NCI-H446 (cell line): ENCODE measurements at regions not wholly inside any gene's neighbourhood (a gene's known extent, or its start where the extent isn't known, plus 50 kb on each side); places are given as distances from the start of the nearest gene placed in this dataset.
"Not testable (repeated sequence)": the region's sequence is repeated elsewhere in the genome, so short reads cannot be mapped to it uniquely, and the experiment has no call there.

Experiments used
- DNase-seq, 2 experiments: peaks; one replicate each; lab custom pipeline; 2025; lab: John Stamatoyannopoulos, UW

DNA sequence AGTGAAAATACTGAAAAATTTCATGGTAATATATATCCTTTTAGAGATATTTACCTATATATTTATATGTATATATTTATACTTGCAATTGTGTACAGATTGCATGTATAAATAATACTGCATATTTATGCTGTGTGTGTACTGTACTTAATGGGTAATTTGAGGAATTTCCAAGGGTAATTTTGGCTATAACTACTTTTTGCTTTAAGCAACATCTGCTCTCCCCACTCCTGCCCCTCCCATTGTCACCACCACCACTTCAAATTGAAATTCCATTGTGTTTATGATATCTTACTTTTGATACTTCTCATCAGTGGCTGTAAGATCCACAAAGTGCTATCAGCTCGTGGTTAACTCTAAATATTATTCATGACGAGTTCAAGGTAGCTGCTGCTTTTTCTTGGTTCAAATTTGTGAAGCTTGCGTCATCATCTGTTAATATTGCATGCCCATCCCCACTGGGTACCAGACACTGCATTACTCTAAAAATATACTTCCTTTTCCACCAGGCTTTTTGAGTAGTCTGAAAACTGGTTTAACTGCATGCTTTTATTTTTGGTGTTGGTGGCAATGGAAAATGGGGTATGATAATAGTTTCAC is 91.7 kb upstream of the MITF start:
- no peak for DNase-seq

DNA sequence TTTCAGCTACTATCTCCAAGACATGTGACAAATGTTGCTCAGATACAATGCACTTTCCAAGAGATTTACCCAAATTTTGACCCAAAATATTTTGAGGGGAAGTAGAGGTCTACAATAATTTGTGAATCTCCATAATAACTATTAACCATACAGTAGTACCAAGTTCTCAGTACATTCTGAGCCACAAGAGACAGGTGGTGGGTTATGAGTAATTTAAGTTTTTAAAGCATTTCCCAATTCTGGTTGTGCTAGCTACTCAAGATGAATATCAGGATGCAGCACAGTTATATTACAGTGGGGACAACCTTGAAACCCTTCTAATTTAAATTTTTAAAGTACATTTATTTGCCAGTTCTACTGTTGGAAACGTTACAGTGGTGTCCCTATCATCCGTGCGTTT is 92.2 kb upstream of the MITF start:
- no peak for DNase-seq

DNA sequence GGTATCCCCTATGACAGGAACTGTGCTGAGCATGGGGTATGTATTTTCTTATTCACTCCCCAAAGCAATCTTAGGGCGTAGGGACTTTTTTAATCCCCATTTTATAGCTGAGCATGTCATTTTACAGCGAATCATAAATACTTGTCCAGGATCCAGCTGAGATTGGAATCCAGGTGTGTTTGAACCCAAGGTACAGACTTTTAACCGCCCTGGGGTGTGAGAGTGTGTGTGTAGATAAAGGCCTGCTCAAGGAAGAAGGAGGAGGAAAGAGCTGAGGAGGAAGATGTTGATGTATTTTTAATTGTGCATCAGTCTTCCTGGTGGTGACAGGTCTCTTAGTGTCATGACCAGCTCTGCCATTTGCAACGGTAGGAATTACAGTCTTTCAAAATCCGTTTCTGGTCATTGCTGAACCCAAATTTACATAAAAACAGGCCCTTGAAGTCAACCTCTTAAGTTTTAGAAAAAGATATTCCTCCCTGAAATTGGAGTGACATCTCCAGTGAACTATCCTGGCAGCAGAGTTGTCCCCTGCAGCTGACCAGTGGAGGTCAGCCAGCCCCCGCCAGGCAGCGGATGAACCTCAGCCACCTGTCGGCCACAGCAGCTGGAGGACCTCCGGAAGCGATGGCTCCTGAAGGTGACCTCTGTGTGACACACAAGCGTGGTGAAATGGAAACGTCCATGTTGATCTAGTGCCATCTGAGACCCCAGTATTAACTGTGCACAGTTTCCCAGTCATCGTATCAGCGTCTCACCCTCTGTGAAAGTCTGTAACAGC is 92.8 kb upstream of the MITF start:
- DNase-seq, result no peak

GRCh38 chr3:69642606-69643005 is 96.7 kb upstream of the MITF start:
- no peak for DNase-seq

DNA sequence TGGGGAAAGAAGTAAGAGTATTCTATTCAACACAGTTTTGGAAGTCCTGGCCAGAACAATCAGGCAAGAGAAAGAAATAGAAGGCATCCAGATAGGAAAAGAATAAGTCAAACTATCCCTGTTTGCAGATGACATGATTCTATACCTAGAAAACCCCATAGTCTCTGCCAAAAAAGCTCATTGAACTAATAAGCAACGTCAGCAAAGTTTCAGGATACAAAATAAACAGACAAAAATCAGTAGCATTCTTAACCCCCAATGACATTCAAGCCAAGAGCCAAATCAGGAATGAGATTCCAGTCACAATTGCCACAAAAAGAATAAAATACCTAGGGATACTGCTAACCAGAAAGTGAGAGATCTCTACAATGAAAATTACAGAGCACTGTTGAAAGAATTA is 99.4 kb upstream of the MITF start:
- no peak for DNase-seq

DNA sequence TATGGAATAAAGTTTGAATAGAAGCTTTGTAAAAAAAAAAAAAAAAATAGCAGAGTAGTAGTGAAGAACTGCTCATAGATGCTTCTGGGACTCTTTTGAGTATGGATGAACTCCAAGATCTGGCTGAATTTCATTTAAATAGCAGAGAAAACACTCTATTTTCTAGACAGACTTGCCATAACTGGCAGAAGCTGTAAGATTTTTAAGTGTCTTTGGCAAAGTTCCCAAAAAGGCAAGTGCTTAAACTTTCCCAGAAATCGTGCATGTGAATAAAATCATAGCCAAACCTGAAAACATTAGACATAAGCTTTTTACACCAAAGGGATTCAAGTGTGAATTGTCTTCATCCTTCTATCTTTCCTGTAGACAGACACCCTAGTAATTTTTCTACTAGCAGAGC is 110.3 kb upstream of the MITF start:
- DNase-seq, result peak; percentile 0 to 22

DNA sequence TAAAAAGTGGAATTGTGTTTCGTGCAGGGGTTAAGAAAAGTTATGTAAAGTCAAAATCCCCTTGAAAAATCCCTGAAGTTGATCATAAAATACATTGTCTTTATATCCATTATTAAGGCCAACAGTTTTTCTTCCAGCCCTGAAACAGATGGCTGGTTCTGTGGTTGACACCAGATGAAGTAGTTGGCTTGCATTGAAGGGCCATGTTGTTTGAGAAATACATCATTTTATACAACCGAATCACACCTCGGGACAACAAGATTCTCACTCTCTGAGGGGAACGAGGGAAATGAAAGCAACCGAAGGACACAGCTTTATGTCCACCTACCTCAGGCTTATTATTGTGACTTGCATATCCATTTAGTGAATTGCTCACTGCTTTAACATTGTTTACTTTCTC is 126.0 kb upstream of the MITF start:
- DNase-seq, result no peak

DNA sequence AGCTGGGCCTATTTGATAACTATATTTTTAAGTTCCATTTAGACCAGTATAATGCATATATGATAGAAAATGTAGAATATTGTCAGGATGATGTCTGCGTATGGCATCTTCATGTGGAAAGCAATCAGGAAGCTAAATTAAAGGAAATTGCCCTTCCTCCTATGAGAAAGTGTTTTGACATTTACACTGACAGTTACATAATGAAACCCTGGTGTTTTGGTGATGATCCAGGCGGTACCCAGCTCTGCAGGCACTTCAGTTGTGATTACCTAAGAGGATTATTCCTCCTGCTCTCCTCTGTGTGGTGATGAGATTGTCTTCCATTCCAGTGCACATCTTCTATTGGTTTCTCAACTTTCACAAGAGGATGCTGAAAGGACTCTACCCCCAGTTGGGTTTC is 126.5 kb upstream of the MITF start:
- DNase-seq, result no peak

- DNase-seq, result not testable (repeated sequence)
Observed at GRCh38 chr3:69609566-69609965, 129.7 kb upstream of the MITF start.

GRCh38 chr3:69607466-69608305 is 131.6 kb upstream of the MITF start:
- DNase-seq, result no peak

- no peak for DNase-seq
Observed at GRCh38 chr3:69605867-69606266, 133.4 kb upstream of the MITF start.

DNA sequence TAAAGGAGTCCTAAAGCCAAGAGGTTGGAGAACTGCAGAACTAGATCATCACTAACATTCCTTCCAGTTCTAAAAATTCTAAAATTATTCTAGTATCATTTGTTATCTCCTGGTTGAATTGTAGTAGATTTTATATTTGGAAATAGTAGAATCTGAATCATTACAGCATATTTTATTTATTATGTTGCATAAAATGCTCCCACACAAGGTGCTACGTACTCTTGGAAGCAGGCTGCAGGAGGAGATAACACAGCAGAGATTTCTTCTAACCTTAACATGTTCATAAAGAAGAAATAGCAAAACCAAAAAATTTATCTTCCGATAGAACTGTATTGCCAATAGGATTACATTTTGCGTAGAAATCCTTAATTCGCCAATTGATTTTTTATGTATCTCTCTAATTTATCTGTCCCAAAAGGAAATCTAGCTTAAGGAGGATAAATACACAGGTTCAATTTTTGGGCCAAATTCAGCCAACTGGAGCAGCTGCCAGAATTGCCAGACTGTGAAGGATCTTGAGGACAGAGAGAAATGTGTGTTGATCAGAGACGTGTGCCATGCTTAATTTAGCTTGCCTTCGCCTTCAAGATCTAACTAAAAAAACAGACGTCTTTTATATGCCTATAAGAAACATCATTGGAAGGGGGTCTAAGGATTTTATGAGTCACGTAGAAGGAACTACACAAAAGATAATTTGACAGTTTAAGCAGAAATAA is 134.4 kb upstream of the MITF start:
- no peak for DNase-seq

DNA sequence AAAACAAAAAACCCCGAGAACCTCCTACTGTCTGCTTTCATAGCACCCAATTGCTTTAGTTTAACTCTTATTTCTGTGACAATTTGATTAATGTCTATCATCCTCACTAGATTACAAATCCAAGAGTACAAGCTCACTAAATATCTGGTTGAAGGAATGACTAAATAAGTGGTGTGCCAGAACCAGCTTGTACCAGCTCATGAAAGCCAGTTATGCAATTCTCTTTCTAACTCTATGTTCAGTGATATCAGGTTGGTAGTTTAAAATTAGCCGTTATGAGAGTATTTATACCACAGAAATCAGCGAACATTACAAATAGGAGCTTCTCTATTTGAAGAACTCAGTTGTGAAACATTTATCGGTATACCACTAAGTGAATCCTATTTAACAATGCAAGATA is 137.2 kb upstream of the MITF start:
- no peak for DNase-seq

- DNase-seq, result no peak
Observed at GRCh38 chr3:69594286-69594685, 145.0 kb upstream of the MITF start.

- no peak for DNase-seq
Observed at GRCh38 chr3:69591164-69591736, 148.0 kb upstream of the MITF start.

DNA sequence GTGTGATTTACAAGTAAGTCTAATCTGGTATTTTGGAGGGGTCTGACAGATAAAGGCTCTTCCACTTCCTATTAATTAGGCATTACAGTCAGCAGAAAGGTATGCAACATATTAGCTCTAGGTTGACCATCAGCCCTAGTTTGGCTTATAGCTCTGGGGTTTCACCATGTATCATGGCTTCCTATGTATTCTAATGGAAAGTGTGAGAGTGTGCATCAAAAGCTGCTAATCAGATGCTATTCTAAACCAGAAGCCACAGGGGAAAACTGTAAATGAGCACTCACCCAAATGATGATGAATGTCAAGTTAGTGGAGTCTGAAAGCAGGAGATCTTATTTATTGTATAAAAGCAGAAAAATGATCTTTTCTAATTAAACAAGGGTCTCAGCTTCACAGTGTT is 149.2 kb upstream of the MITF start:
- no peak for DNase-seq

DNA sequence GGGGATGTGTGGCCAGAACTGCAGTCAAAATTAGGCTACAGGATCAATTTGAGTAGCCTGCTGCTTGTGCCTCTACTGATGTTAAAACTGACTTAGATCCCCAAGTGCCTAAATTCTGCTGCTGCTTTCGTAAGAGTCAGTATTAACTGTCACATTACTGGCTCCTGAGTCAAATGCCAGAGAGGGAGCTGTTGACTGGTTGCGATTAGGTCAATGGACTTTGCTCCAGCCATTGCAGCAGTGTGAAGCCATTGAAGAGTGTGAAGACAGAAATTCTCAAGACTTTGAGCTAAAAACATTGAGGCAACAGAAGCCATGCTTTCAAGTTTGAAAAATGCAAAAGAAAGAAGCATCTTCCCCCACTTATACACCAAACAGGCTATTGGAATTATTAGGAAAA is 151.1 kb upstream of the MITF start:
- DNase-seq, result no peak

DNA sequence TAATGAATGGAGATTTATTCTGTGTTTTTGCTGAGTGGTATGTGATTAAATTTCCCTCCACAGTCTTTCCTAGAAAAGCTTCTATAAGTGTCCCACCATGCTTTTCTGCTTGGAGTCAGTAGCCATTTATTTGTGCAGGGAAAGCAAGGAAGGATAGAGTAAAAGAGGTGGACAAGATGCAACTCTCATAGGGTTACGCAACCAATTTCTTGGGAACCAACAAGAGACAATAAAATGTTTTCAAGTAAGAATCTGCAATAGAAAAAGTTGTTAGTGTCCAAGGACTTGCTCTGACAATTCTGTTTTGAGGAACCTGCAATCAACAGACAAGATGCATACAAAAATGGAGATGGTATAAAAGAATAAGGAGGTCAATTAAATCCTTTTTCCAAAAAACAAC is 153.8 kb upstream of the MITF start:
- no peak for DNase-seq

- no peak for DNase-seq
Observed at GRCh38 chr3:69582044-69582443, 157.2 kb upstream of the MITF start.

DNA sequence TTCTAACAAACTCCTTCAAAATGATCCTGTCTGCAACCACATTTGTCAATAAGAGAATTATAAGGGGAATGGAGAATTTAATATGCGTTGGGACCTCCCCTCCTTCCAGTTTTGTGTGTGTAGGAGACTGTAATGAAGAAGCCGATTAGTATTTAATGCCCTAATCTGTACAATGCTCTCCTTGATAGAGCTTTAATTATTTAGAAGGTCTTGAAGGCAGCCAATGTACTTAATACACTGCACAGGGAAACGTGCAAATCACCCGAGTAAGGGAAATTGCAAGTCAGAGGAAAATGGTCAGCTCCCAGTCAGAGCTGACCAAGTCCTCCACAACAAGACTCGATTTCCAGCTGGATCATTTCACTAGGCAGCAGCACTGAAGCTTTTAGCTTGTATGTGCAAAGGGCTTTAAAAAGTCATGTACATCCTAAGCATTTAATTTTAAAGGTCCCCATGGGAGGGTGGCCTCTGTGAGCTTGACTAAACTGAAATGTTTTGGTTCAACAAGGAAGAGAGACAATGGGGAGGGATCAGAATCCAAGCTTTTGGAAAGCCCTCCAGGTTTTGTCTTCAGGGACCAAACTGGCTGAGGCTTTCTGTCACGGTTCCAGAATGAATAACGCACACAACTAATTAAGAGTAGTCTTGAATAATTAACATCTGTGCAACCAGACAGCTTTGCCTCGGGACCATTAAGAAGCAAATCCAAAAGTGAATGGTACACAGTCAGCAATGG is 159.8 kb upstream of the MITF start:
- no peak for DNase-seq

- DNase-seq, result no peak
Observed at GRCh38 chr3:69569520-69569919, 169.7 kb upstream of the MITF start.
